HepG2 (cell line): ENCODE measurements at regions not wholly inside any gene's neighbourhood (a gene's known extent, or its start where the extent isn't known, plus 50 kb on each side); places are given as distances from the start of the nearest gene placed in this dataset.

ENCODE experiments used
- ATAC-seq: fragments of 200-7000 bp; cut with Tn5 transposase; 3 replicates; pipeline ENCODE4 v1.9.1; 2020; ENCODE audit warnings: mild to moderate bottlenecking, moderate library complexity
- BruUV-seq: library from RNA; stranded (reverse); fragments of 400-500 nt; replicated peaks from 2 replicates; lab custom pipeline; 2021; lab: Mats Ljungman, UMichigan
- CTCF ChIA-PET: fragments of 300-600 bp; formaldehyde crosslinking; extraction: SDS; loops from one replicate; lab custom pipeline; 2021; ENCODE audit warnings: low total read pairs, inconsistent platforms, low intra/inter-chr PET ratio; lab: Yijun Ruan, JAX
- POLR2A ChIA-PET: fragments of 350-600 bp; sonication (Branson Sonifier 250); formaldehyde crosslinking; loops from one replicate; lab custom pipeline; 2020; ENCODE audit warnings: antibody characterized with exemption, inconsistent platforms; lab: Yijun Ruan, JAX
- DNase-seq: peaks from one replicate; pipeline ENCODE4 v3.0.0-alpha.2; 2015; ENCODE audit warnings: low spot score
- FAIRE-seq: peaks from 3 replicates; lab custom pipeline; 2011; peaks lifted over from hg19 to GRCh38; lab: Jason Lieb, UNC
- H2AFZ ChIP-seq: one replicate; pipeline ENCODE4 v1.6.1; 2011; ENCODE audit warnings: low read length, inconsistent platforms
- H3K27ac ChIP-seq: fragments of 300-600 bp; 3 replicates; pipeline ENCODE4 v1.8.0; 2011; ENCODE audit warnings: mixed run types, mild to moderate bottlenecking, mixed read lengths, low read length, inconsistent platforms; ENCODE audit not compliant: insufficient read depth; ENCODE audit errors: extremely low read length
- H3K27me3 ChIP-seq, 2 experiments: fragments of 200-600 bp in 1 of 2; 2 replicates in 1 of 2; 3 replicates in 1 of 2; pipeline versions ENCODE4 v1.6.0 to v1.8.0; 2011; ENCODE audit warnings: low read length in 2 of 2, mild to moderate bottlenecking in 2 of 2, moderate library complexity in 2 of 2, inconsistent platforms in 1 of 2; ENCODE audit not compliant: insufficient read depth in 2 of 2, control insufficient read depth in 1 of 2
- H3K36me3 ChIP-seq, 2 experiments: fragments of 200-600 bp in 1 of 2; replicated peaks in 1 of 2; 2 replicates in 1 of 2; 3 replicates in 1 of 2; pipeline versions ENCODE4 v1.5.1 to v1.8.0; 2011; ENCODE audit warnings: low read length in 2 of 2, inconsistent platforms in 1 of 2; ENCODE audit not compliant: insufficient read depth in 2 of 2, control insufficient read depth in 1 of 2
- H3K4me1 ChIP-seq: 2 replicates; pipeline ENCODE4 v1.5.1; 2012; ENCODE audit warnings: low read length, inconsistent platforms; ENCODE audit not compliant: insufficient read depth
- H3K4me2 ChIP-seq: 2 replicates; pipeline ENCODE4 v1.6.0; 2011; ENCODE audit warnings: low read depth, low read length, inconsistent platforms
- H3K4me3 ChIP-seq, 3 experiments: fragments of 200-600 bp in 1 of 3; sonication (generic), shearing (Covaris generic) in 1 of 3; replicated peaks in 1 of 3; 2 replicates each; pipeline ENCODE4 v1.5.1; 2011 to 2016; ENCODE audit warnings: low read length in 3 of 3, inconsistent platforms in 2 of 3, low read depth in 2 of 3, mild to moderate bottlenecking in 2 of 3, control low read depth in 1 of 3, mixed read lengths in 1 of 3; ENCODE audit not compliant: insufficient read depth in 1 of 3
- H3K79me2 ChIP-seq: one replicate; pipeline ENCODE4 v1.6.1; 2011; ENCODE audit warnings: low read length, inconsistent platforms; ENCODE audit not compliant: insufficient read depth
- H3K9ac ChIP-seq: 2 replicates; pipeline ENCODE4 v1.6.0; 2011; ENCODE audit warnings: mild to moderate bottlenecking, low read depth, low read length, inconsistent platforms; ENCODE audit not compliant: insufficient read depth
- H3K9me3 ChIP-seq: 2 replicates; pipeline ENCODE4 v1.5.1; 2012; ENCODE audit warnings: mild to moderate bottlenecking, low read length
- H4K20me1 ChIP-seq: 2 replicates; pipeline ENCODE4 v1.6.0; 2011; ENCODE audit warnings: inconsistent platforms, mild to moderate bottlenecking, low read length, moderate library complexity; ENCODE audit not compliant: insufficient read depth
- EZH2 ChIP-seq: conservative IDR thresholded peaks from 2 replicates; pipeline ENCODE4 v1.6.1; 2012; ENCODE audit warnings: mild to moderate bottlenecking, low read depth, low read length, moderate library complexity
- HDAC1 ChIP-seq: sonication (generic); formaldehyde crosslinking; IDR thresholded peaks from 2 replicates; pipeline ENCODE4 v1.5.1; 2020; ENCODE audit warnings: mild to moderate bottlenecking, missing genetic modification reagents
- NFIC ChIP-seq: IDR thresholded peaks from 2 replicates; pipeline ENCODE4 v1.6.1; 2012; ENCODE audit warnings: mild to moderate bottlenecking, low read length, inconsistent platforms
- SRSF1 ChIP-seq: fragments of 200-400 bp; formaldehyde crosslinking; optimal IDR thresholded peaks from 2 replicates; pipeline ENCODE3; 2017; ENCODE audit warnings: mild to moderate bottlenecking, low read depth, low read length, moderate library complexity
- ZNF788 ChIP-seq: sonication (generic); formaldehyde crosslinking; IDR thresholded peaks from 2 replicates; pipeline ENCODE4 v1.5.0; 2020; ENCODE audit warnings: mild to moderate bottlenecking, missing genetic modification reagents, borderline replicate concordance
- WGBS: methylation state at CpG from one replicate; pipeline ENCODE4 v1.1.6; 2017; ENCODE audit warnings: low lambda C conversion rate; 5-methylcytosine and 5-hydroxymethylcytosine counted together
- in situ Hi-C: cut with HindIII; loops from 2 replicates; pipeline ENCODE4 v1.10.0; 2017; ENCODE audit warnings: low pct_unique_long_range_greater_than_20kb; ENCODE audit not compliant: extremely low pct_ligation_motif_present
- intact Hi-C: fragments of 100-400 bp; cut with micrococcal nuclease; formaldehyde crosslinking; loops from one replicate; pipeline ENCODE4 v1.10.0; 2022; ENCODE audit not compliant: unreplicated experiment
- TF ChIP-seq, protein P1 (sequence below): sonication (generic); formaldehyde crosslinking; IDR thresholded peaks from 2 replicates; pipeline ENCODE4 v1.4.0; 2020; ENCODE audit warnings: mild to moderate bottlenecking, missing genetic modification reagents, borderline replicate concordance
- TF ChIP-seq, protein P2 (sequence below), 2 experiments: fragments of 450-650 bp in 1 of 2; sonication (generic) in 1 of 2; formaldehyde crosslinking; IDR thresholded peaks; 2 replicates each; pipeline versions ENCODE4 v1.5.0 to v1.8.0; 2020 to 2022; ENCODE audit warnings: mild to moderate bottlenecking in 1 of 2, missing genetic modification reagents in 1 of 2

DNA sequence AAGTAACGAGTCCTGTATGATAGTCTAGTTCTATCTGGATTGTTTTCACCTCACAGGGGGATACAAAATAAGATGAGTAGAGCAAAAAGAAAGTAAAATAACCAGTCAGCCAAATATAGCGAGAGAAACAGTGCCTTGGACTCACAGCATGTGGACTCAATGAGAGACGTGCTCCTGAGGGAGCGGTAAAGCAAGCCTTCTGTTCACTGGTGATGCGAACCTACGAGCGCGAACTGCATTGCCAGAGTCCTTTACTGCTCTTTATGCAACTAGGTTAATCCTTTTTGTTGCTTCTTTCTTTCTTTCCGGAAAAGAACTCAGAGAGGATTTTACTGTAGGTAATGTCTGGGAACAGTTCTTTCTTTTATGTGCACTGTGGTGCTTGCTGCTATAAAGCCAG, 132.7 kb downstream of the ANXA1 start:
- Histone ChIP-seq H3K9me3 (no peaks in the 10 kb centered on the region), H3K36me3 (no peaks in the 10 kb centered on the region), H3K9ac (no peak overlapping the region), H3K27me3 (no peaks in the 10 kb centered on the region), H3K4me1 (no peaks in the 10 kb centered on the region), H3K4me2 (no peak overlapping the region), H3K79me2 (no peaks in the 10 kb centered on the region), H3K4me3 (no peak overlapping the region), H2AFZ (no peak overlapping the region)
- WGBS: 29% methylated on average over 9 of the region's 9 CpGs
- ATAC-seq: no peak
- no peak for DNase-seq
- BruUV-seq: no TSS peak
- no peak for FAIRE-seq
- in situ Hi-C loops: no loop called here
- intact Hi-C loops: no loop called here
- CTCF ChIA-PET: no interaction called here
- TF ChIP-seq EZH2: no peak
- TF ChIP-seq, all 625 proteins: peak for 0
- POLR2A ChIA-PET: no interaction called here
- Histone ChIP-seq H4K20me1 (no peaks in the 10 kb centered on the region), H3K27ac (no peak overlapping the region)

DNA sequence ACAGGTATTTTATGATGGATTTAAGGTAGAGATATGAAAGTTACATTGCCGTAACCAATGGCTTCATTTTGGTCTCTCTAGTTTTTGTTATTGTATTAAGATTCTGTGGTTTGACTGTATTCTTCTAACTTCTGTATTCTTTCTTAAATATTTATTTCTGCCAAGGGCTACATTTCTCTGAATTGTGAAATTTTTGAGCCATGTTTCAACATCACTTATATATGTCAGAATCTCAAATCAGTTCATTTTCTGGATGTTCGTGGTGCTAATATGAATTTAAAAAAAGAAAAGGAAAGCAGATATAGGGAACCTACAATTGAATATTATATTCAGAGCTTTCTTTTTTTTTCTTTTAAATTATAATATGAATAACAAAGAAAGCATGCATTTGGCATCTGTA, 142.7 kb downstream of the ANXA1 start:
- H4K20me1 ChIP-seq: no peaks in the 10 kb centered on the region
- in situ Hi-C loops: no loop called here
- H3K4me1 ChIP-seq: no peaks in the 10 kb centered on the region
- H3K27ac ChIP-seq: no peak overlapping the region
- DNase-seq (no peak), FAIRE-seq (no peak), ATAC-seq (no peak)
- no peak overlapping the region for H3K9ac ChIP-seq
- H3K36me3 ChIP-seq: no peaks in the 10 kb centered on the region
- no peak overlapping the region for H2AFZ ChIP-seq
- H3K9me3 ChIP-seq: no peaks in the 10 kb centered on the region
- H3K27me3 ChIP-seq: no peaks in the 10 kb centered on the region
- ChIA-PET POLR2A (no interaction called here), CTCF (no interaction called here)
- H3K79me2 ChIP-seq: no peaks in the 10 kb centered on the region
- H3K4me3 ChIP-seq: no peak overlapping the region
- WGBS: 44% methylated on average over 2 of the region's 2 CpGs
- intact Hi-C loops: no loop called here
- no peak for TF ChIP-seq NFIC
- TF ChIP-seq, protein P1, sequence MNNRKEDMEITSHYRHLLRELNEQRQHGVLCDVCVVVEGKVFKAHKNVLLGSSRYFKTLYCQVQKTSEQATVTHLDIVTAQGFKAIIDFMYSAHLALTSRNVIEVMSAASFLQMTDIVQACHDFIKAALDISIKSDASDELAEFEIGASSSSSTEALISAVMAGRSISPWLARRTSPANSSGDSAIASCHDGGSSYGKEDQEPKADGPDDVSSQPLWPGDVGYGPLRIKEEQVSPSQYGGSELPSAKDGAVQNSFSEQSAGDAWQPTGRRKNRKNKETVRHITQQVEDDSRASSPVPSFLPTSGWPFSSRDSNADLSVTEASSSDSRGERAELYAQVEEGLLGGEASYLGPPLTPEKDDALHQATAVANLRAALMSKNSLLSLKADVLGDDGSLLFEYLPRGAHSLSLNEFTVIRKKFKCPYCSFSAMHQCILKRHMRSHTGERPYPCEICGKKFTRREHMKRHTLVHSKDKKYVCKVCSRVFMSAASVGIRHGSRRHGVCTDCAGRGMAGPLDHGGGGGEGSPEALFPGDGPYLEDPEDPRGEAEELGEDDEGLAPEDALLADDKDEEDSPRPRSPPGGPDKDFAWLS (CRISPR knock-in tag): no peak
- TF ChIP-seq ZNF788 (CRISPR knock-in tag): no peak
- no peak for TF ChIP-seq SRSF1
- TF ChIP-seq HDAC1 (CRISPR knock-in tag): no peak
- TF ChIP-seq, protein P2, sequence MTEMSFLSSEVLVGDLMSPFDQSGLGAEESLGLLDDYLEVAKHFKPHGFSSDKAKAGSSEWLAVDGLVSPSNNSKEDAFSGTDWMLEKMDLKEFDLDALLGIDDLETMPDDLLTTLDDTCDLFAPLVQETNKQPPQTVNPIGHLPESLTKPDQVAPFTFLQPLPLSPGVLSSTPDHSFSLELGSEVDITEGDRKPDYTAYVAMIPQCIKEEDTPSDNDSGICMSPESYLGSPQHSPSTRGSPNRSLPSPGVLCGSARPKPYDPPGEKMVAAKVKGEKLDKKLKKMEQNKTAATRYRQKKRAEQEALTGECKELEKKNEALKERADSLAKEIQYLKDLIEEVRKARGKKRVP (CRISPR knock-in tag; IDR thresholded peaks at IDR 0.05): no peak
- H3K4me2 ChIP-seq: no peak overlapping the region
- no TSS peak for BruUV-seq
